ENCODE measurements at regions not wholly inside any gene's neighbourhood (a gene's known extent, or its start where the extent isn't known, plus 50 kb on each side); places are given as distances from the start of the nearest gene placed in this dataset.

DNA sequence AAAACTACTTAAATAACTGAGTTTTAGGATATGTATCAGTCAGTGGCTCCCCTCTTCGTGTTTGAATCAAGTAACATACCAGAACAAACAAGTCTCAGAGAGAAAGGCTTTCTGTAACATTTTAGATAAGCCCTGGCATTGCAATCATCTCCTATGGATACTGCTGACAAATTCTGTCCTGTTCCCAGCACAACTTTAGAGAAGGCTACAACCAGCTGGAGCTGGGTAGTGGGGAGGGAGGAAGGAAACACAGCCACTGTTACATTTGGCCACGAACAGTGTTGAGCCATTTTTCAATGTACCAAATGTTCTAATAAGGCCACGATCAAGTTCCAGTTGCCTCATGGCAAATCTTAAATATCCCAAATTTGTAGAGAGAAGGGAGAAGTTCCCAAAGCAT is 511.8 kb upstream of the WWC1 start:
- H3K36me3 ChIP-seq (ENCODE audit: control insufficient read depth, insufficient read depth, low read length) = no peaks in the 10 kb centered on the region
- no peaks in the 10 kb centered on the region for H3K4me1 ChIP-seq (ENCODE audit: control insufficient read depth, insufficient read depth, low read length, poor library complexity, severe bottlenecking)
- H3K27ac Mint-ChIP-seq = no peak overlapping the region

DNA sequence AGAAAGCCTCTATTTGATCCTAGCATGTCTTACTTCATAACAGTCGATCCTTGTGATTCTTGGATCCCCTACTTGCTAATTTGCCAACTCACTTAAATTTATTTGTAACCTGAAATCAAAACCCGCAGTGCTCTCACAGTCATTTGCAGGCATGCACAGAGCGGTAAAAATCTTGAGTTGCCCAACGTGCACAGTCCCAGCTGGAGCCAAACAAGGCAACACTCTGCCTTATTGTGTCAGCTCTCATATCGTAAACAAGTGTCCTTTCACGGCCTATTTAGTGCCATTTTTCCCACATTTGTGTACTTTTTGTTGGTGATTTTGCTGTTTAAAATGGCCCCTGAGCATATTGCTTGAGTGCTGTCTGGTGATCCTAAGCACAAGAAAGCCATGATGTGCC is 511.3 kb upstream of the WWC1 start:
- H3K9me3 Mint-ChIP-seq = peaks cover 0 to 4% (median 3%) of the 10 kb centered on the region in 7 donors
- H3K27ac ChIP-seq (ENCODE audit: insufficient read depth, low read length, poor library complexity, severe bottlenecking) = no peak overlapping the region
- no peaks in the 10 kb centered on the region for H3K9me3 ChIP-seq (ENCODE audit: control insufficient read depth in 2 of 2, low read length in 2 of 2)
- no peaks in the 10 kb centered on the region for H3K4me1 Mint-ChIP-seq
- no peaks in the 10 kb centered on the region for H3K4me1 ChIP-seq (ENCODE audit: control insufficient read depth, insufficient read depth, low read length, poor library complexity, severe bottlenecking)
- DNase-seq (no peak), ATAC-seq (ENCODE audit: low read depth in 2 of 2) (no peak)
- no peak overlapping the region for H3K4me3 ChIP-seq (ENCODE audit: low read depth, low read length)
- no peaks in the 10 kb centered on the region for H3K27me3 Mint-ChIP-seq
- H3K36me3 Mint-ChIP-seq = no peaks in the 10 kb centered on the region
- H3K36me3 ChIP-seq (ENCODE audit: control insufficient read depth, insufficient read depth, low read length) = no peaks in the 10 kb centered on the region
- no peaks in the 10 kb centered on the region for H3K27me3 ChIP-seq (ENCODE audit: control insufficient read depth, insufficient read depth, low read length)
- H3K4me3 Mint-ChIP-seq = no peak overlapping the region
- H3K27ac Mint-ChIP-seq = no peak overlapping the region

More for the DNA sequence above, 511.8 kb upstream of the WWC1 start:
- no peak overlapping the region for H3K4me3 Mint-ChIP-seq
- H3K27me3 Mint-ChIP-seq = no peaks in the 10 kb centered on the region
- peaks cover 0 to 4% (median 3%) of the 10 kb centered on the region in 7 donors for H3K9me3 Mint-ChIP-seq
- Histone ChIP-seq H3K27me3 (ENCODE audit: control insufficient read depth, insufficient read depth, low read length) (no peaks in the 10 kb centered on the region), H3K27ac (ENCODE audit: insufficient read depth, low read length, poor library complexity, severe bottlenecking) (no peak overlapping the region), H3K4me3 (ENCODE audit: low read depth, low read length) (no peak overlapping the region), H3K9me3 (ENCODE audit: control insufficient read depth in 2 of 2, low read length in 2 of 2) (no peaks in the 10 kb centered on the region)
- ATAC-seq (ENCODE audit: low read depth in 2 of 2) = no peak
- DNase-seq = no peak
- no peaks in the 10 kb centered on the region for H3K4me1 Mint-ChIP-seq
- no peaks in the 10 kb centered on the region for H3K36me3 Mint-ChIP-seq

DNA sequence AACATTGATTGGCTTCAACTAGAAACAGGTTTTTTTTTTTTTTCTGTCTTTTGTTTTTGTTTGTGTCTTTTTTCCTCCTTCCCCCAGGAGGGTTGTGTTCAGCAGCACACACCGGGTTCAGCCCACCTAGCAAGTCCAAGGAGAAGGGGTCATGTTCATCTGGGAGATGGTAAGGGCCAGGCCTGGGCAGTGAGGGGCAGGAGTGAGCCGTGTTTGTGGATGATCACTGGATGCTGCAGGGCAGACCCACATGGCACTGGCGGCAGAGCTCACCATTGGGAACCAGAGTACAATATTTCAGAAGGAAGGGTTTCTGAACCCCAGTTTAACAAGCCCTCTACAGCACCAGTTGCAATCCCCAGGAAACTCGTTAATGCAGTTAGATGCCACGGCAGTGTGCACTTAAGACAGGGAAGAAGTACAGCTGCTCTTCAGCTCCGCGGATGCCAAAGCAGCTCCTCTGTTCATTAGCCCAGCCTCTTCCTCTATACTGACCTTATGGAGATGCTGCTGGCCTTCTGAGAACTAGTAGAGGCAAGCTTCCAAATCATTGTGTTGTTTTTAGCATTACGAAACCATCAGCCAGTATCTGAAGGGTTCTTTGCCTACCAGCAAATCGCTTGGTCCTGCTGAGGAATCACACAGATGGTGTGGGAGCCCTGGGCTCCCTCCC is 508.2 kb upstream of the WWC1 start:
- H3K9me3 ChIP-seq (ENCODE audit: control insufficient read depth in 2 of 2, low read length in 2 of 2) = no peaks in the 10 kb centered on the region
- Mint-ChIP-seq H3K4me1 (no peaks in the 10 kb centered on the region), H3K27ac (no peak overlapping the region), H3K4me3 (no peak overlapping the region), H3K27me3 (no peaks in the 10 kb centered on the region), H3K36me3 (no peaks in the 10 kb centered on the region), H3K9me3 (peaks cover 0 to 6% (median 0%) of the 10 kb centered on the region in 7 donors)
- H3K36me3 ChIP-seq (ENCODE audit: control insufficient read depth, insufficient read depth, low read length) = no peaks in the 10 kb centered on the region
- H3K27ac ChIP-seq (ENCODE audit: insufficient read depth, low read length, poor library complexity, severe bottlenecking) = no peak overlapping the region
- DNase-seq (no peak), ATAC-seq (ENCODE audit: low read depth in 2 of 2) (no peak)
- no peak overlapping the region for H3K4me3 ChIP-seq (ENCODE audit: low read depth, low read length)
- no peaks in the 10 kb centered on the region for H3K27me3 ChIP-seq (ENCODE audit: control insufficient read depth, insufficient read depth, low read length)
- H3K4me1 ChIP-seq (ENCODE audit: control insufficient read depth, insufficient read depth, low read length, poor library complexity, severe bottlenecking) = no peaks in the 10 kb centered on the region

DNA sequence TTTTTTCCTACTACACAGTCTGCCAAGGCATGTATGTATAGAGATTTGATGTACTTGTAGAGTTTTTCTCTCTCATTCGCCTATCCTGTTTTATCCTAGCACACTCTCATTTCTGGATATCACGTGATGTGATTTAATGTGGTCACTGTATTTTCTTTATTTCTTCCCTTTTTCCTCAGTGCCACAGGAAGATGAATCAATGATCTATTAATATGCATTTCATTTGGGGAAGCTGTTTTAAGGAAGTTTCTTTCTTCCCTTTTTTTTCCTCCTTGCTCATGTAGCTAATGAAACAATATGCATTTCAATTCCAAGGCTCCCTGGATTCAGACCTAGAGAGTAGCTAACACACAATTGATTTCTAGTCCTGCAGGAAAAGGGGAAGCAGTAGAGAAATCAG is 506.3 kb upstream of the WWC1 start:
- no peaks in the 10 kb centered on the region for H3K36me3 ChIP-seq (ENCODE audit: control insufficient read depth, insufficient read depth, low read length)
- no peak for ATAC-seq (ENCODE audit: low read depth in 2 of 2)
- H3K27ac ChIP-seq (ENCODE audit: insufficient read depth, low read length, poor library complexity, severe bottlenecking) = no peak overlapping the region
- no peak overlapping the region for H3K27ac Mint-ChIP-seq
- DNase-seq = no peak
- no peaks in the 10 kb centered on the region for H3K27me3 ChIP-seq (ENCODE audit: control insufficient read depth, insufficient read depth, low read length)
- H3K9me3 Mint-ChIP-seq = peaks cover 0 to 6% (median 0%) of the 10 kb centered on the region in 7 donors
- no peaks in the 10 kb centered on the region for H3K36me3 Mint-ChIP-seq
- H3K27me3 Mint-ChIP-seq = no peaks in the 10 kb centered on the region
- no peaks in the 10 kb centered on the region for H3K4me1 Mint-ChIP-seq
- H3K4me3 Mint-ChIP-seq = no peak overlapping the region
- H3K9me3 ChIP-seq (ENCODE audit: control insufficient read depth in 2 of 2, low read length in 2 of 2) = no peaks in the 10 kb centered on the region
- no peaks in the 10 kb centered on the region for H3K4me1 ChIP-seq (ENCODE audit: control insufficient read depth, insufficient read depth, low read length, poor library complexity, severe bottlenecking)
- H3K4me3 ChIP-seq (ENCODE audit: low read depth, low read length) = no peak overlapping the region

DNA sequence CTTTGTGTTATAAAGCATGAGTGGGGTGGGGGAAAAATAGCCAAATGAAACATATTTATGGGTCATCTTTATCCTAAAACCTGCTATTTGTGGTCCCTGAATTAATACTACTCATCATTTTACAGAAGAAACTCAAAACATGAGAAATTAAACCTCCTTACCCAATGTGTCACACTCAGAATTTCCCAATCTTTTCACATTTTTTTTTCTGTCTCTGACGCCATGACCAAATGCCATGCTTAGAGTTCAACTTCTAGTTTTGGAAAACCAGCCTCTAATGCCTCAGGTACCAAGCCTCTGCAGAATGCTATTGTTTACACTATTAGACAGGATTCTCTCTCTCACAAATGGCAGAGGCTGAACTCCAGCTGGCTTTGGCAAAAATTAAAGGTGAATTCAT is 505.5 kb upstream of the WWC1 start:
- DNase-seq = no peak
- H3K36me3 Mint-ChIP-seq = no peaks in the 10 kb centered on the region
- ATAC-seq (ENCODE audit: low read depth in 2 of 2) = no peak
- Histone ChIP-seq H3K27me3 (ENCODE audit: control insufficient read depth, insufficient read depth, low read length) (no peaks in the 10 kb centered on the region), H3K36me3 (ENCODE audit: control insufficient read depth, insufficient read depth, low read length) (no peaks in the 10 kb centered on the region), H3K4me1 (ENCODE audit: control insufficient read depth, insufficient read depth, low read length, poor library complexity, severe bottlenecking) (no peaks in the 10 kb centered on the region), H3K4me3 (ENCODE audit: low read depth, low read length) (no peak overlapping the region), H3K9me3 (ENCODE audit: control insufficient read depth in 2 of 2, low read length in 2 of 2) (no peaks in the 10 kb centered on the region), H3K27ac (ENCODE audit: insufficient read depth, low read length, poor library complexity, severe bottlenecking) (no peak overlapping the region)
- H3K4me3 Mint-ChIP-seq = no peak overlapping the region
- no peak overlapping the region for H3K27ac Mint-ChIP-seq
- H3K4me1 Mint-ChIP-seq = no peaks in the 10 kb centered on the region
- H3K27me3 Mint-ChIP-seq = no peaks in the 10 kb centered on the region
- peaks cover 0 to 6% (median 0%) of the 10 kb centered on the region in 7 donors for H3K9me3 Mint-ChIP-seq

DNA sequence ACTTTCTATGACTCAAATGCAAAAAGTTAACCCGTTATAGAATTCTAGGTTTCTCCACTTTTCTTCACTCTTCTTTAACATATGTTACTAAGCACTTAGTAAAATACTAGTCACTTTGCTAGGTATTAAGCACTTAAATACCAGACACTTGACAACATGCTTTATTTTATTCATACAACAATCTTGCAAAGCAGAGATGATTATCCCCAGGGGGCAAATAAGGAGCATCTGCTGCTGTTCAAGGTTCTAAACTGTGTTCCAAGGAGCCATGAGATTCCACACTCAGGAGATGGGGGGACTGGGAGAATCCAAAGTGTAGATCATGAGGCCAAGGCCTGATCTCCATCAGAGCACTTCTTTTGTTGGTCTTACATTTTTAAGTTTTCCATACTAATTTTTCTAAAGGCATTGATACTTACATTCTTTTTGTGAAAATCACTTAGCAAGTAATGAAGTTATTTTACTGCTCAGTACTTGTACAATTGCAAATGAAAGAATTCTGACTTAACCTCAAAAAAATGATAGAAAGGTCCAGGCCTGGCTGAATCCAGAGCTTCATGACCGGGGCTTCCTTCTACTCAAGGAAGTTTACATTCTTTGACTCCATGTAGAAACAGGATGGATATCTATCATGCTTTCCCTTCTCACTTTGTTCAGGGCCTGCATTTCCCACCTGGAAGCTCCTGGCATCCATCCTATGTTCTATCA is 504.4 kb upstream of the WWC1 start:
- no peak for DNase-seq
- Histone ChIP-seq H3K27ac (ENCODE audit: insufficient read depth, low read length, poor library complexity, severe bottlenecking) (no peak overlapping the region), H3K9me3 (ENCODE audit: control insufficient read depth in 2 of 2, low read length in 2 of 2) (no peaks in the 10 kb centered on the region), H3K4me3 (ENCODE audit: low read depth, low read length) (no peak overlapping the region), H3K27me3 (ENCODE audit: control insufficient read depth, insufficient read depth, low read length) (no peaks in the 10 kb centered on the region), H3K36me3 (ENCODE audit: control insufficient read depth, insufficient read depth, low read length) (no peaks in the 10 kb centered on the region), H3K4me1 (ENCODE audit: control insufficient read depth, insufficient read depth, low read length, poor library complexity, severe bottlenecking) (no peaks in the 10 kb centered on the region)
- Mint-ChIP-seq H3K27me3 (no peaks in the 10 kb centered on the region), H3K4me3 (no peak overlapping the region), H3K27ac (no peak overlapping the region), H3K4me1 (no peaks in the 10 kb centered on the region), H3K9me3 (peaks cover 0 to 11% (median 0%) of the 10 kb centered on the region in 7 donors), H3K36me3 (no peaks in the 10 kb centered on the region)
- ATAC-seq (ENCODE audit: low read depth in 2 of 2) = no peak

DNA sequence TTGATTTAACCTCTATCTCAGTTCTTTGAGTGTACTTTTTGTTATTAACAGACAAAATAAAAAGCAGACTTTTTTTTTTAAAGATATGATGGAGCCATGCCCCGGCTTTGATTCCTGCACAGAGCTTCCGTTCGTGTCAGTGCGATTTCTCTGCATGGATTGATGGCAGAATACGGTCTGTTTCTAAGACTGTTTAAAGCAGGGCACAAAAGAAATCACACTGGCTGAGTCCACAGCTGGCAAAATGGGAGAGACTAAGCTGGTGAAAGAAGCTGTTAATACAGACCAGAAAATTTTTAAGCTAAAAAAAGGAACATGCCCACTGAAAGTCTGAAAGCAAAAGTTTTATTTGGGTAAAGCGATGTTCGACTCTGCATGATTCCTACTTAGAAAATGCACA is 501.4 kb upstream of the WWC1 start:
- H3K36me3 ChIP-seq (ENCODE audit: control insufficient read depth, insufficient read depth, low read length) = no peaks in the 10 kb centered on the region
- DNase-seq (no peak), ATAC-seq (ENCODE audit: low read depth in 2 of 2) (no peak)
- H3K4me3 ChIP-seq (ENCODE audit: low read depth, low read length) = no peak overlapping the region
- no peaks in the 10 kb centered on the region for H3K27me3 Mint-ChIP-seq
- no peaks in the 10 kb centered on the region for H3K36me3 Mint-ChIP-seq
- H3K4me3 Mint-ChIP-seq = no peak overlapping the region
- no peak overlapping the region for H3K27ac Mint-ChIP-seq
- H3K4me1 ChIP-seq (ENCODE audit: control insufficient read depth, insufficient read depth, low read length, poor library complexity, severe bottlenecking) = no peaks in the 10 kb centered on the region
- H3K9me3 ChIP-seq (ENCODE audit: control insufficient read depth in 2 of 2, low read length in 2 of 2) = no peaks in the 10 kb centered on the region
- no peaks in the 10 kb centered on the region for H3K4me1 Mint-ChIP-seq
- no peaks in the 10 kb centered on the region for H3K27me3 ChIP-seq (ENCODE audit: control insufficient read depth, insufficient read depth, low read length)
- peaks cover 0 to 12% (median 0%) of the 10 kb centered on the region in 7 donors for H3K9me3 Mint-ChIP-seq
- no peak overlapping the region for H3K27ac ChIP-seq (ENCODE audit: insufficient read depth, low read length, poor library complexity, severe bottlenecking)
